ENCODE measurements at regions not wholly inside any gene's neighbourhood (a gene's known extent, or its start where the extent isn't known, plus 50 kb on each side); places are given as distances from the start of the nearest gene placed in this dataset.

- DNase-seq (no peak), ATAC-seq (peak in 1 of 8 donors; percentile 22)
- Histone ChIP-seq H3K9me3 (peaks cover 0 to 31% (median 5%) of the 10 kb centered on the region in 11 donors), H3K4me1 (no peaks in the 10 kb centered on the region), H3K27me3 (no peaks in the 10 kb centered on the region), H3K27ac (no peak overlapping the region), H3K4me3 (no peak overlapping the region), H3K36me3 (no peaks in the 10 kb centered on the region)
- intact Hi-C loops (cut with DNase I) = no loop called here
- TF ChIP-seq CTCF (IDR thresholded peaks at IDR 0.05) = no peak
- 79 to 81% methylated on average over 5 of the region's 5 CpGs for WGBS, 2 donors
Observed at GRCh38 chr2:137799600-137799999, 164.7 kb upstream of the HNMT start.

DNA sequence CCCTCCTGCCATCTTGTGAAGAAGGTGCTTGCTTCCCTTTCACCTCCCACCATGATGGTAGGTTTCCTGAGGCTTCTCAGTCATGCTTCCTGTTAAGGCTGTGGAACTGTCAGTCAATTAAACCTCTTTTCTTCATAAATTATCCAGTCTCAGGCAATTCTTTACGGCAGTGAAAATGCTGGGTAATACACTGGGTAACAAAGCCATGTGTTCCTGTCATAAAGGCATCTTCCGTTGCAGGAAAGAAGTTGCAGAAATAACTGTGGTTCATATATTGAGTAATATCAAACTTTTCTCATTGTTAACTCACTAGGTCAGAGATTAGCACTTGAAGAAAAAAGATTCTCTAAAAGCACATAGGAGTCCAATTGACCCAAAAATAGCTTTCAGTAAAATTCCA is 163.9 kb upstream of the HNMT start:
- H3K9me3 ChIP-seq = peaks cover 0 to 31% (median 5%) of the 10 kb centered on the region in 11 donors
- no peak for TF ChIP-seq CTCF (IDR thresholded peaks at IDR 0.05)
- intact Hi-C loops (cut with DNase I) = no loop called here
- no peaks in the 10 kb centered on the region for H3K4me1 ChIP-seq
- no peak overlapping the region for H3K4me3 ChIP-seq
- no peak overlapping the region for H3K27ac ChIP-seq
- H3K27me3 ChIP-seq = no peaks in the 10 kb centered on the region
- no peaks in the 10 kb centered on the region for H3K36me3 ChIP-seq
- DNase-seq (no peak), ATAC-seq (no peak)
- 81 to 82% methylated on average over 2 of the region's 2 CpGs for WGBS, 2 donors

DNA sequence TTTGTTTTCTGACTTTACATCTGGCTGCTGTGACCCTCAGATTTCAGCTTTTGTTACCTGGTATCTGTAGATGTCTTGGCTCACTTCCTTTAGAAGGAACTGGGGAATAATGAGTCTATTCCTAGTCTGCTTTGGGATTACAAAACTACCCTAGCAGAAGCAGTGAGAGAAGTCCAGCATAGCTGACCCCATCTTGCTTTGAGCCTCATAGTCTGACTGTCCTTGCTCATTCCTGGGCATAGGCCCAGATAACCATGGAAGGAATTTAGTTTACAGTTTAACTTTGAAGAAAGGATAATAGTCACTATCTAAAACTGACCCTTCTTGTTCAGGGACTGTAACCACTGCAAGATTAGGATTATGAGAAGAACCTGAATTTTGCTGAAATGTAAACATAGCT is 163.0 kb upstream of the HNMT start:
- Histone ChIP-seq H3K9me3 (peaks cover 0 to 31% (median 5%) of the 10 kb centered on the region in 11 donors), H3K27me3 (no peaks in the 10 kb centered on the region), H3K4me1 (no peaks in the 10 kb centered on the region), H3K36me3 (no peaks in the 10 kb centered on the region), H3K27ac (no peak overlapping the region), H3K4me3 (no peak overlapping the region)
- intact Hi-C loops (cut with DNase I) = no loop called here
- DNase-seq = no peak
- no peak for ATAC-seq
- TF ChIP-seq CTCF (IDR thresholded peaks at IDR 0.05) = no peak

GRCh38 chr2:137802038-137802437 is 162.2 kb upstream of the HNMT start:
- Histone ChIP-seq H3K27ac (no peak overlapping the region), H3K27me3 (no peaks in the 10 kb centered on the region), H3K4me1 (no peaks in the 10 kb centered on the region), H3K4me3 (no peak overlapping the region), H3K9me3 (peaks cover 0 to 31% (median 5%) of the 10 kb centered on the region in 11 donors), H3K36me3 (no peaks in the 10 kb centered on the region)
- 81 to 85% methylated on average over 1 of the region's 1 CpG for WGBS, 2 donors
- ATAC-seq = no peak
- intact Hi-C loops (cut with DNase I) = no loop called here
- no peak for TF ChIP-seq CTCF (IDR thresholded peaks at IDR 0.05)
- DNase-seq = no peak

All from heart right ventricle (tissue), 16 donors.